ENCODE measurements at regions not wholly inside any gene's neighbourhood (a gene's known extent, or its start where the extent isn't known, plus 50 kb on each side); places are given as distances from the start of the nearest gene placed in this dataset.

DNA sequence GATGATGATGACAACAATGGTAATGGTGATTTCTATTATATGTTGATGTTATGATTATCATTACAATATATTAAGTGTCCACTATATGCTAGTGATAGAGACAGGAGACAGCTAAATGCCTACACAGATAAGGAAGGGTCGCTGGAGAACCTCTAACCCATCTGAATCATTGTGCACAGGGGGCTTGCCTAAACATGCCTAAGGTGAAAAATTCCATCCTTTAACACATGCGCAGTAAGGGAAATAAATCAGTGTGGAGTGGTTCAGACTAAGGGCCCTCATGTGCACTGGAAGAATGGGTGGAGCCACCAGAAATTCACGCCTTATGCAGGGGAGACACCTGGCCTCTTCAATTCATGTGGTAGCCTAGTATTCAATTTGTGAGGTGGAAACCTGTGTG is 120.4 kb downstream of the TPBG start:
- H3K9me3 Mint-ChIP-seq (ENCODE audit: unreplicated experiment), result peaks cover 14% of the 10 kb centered on the region
- H3K4me1 ChIP-seq (ENCODE audit: insufficient read depth, low read length), result no peaks in the 10 kb centered on the region

GRCh38 chr6:82484737-82485626 is 121.4 kb downstream of the TPBG start:
- FAIRE-seq, result no peak
- no peak overlapping the region for H3K27ac ChIP-seq (ENCODE audit: low read depth, low read length)

More for the DNA sequence above, 120.4 kb downstream of the TPBG start:
- Mint-ChIP-seq H3K36me3 (ENCODE audit: low read depth, unreplicated experiment) (no peaks in the 10 kb centered on the region), H3K27ac (ENCODE audit: unreplicated experiment) (no peak overlapping the region), H3K27me3 (ENCODE audit: low read depth, unreplicated experiment) (peaks cover 2% of the 10 kb centered on the region), H3K4me3 (ENCODE audit: unreplicated experiment) (no peak overlapping the region), H3K4me1 (ENCODE audit: low read depth, unreplicated experiment) (no peaks in the 10 kb centered on the region)
- H3K4me3 ChIP-seq (ENCODE audit: insufficient read depth, low read depth, low read length), result no peak overlapping the region
- H4K20me1 ChIP-seq (ENCODE audit: insufficient read depth, low read length), result no peaks in the 10 kb centered on the region
- no peak overlapping the region for H3K9ac ChIP-seq (ENCODE audit: low read length)
- DNase-seq (ENCODE audit: low read depth) (no peak), FAIRE-seq (no peak)
- H3K36me3 ChIP-seq (ENCODE audit: insufficient read depth, low read length), result no peaks in the 10 kb centered on the region
- no peak overlapping the region for H3K4me2 ChIP-seq (ENCODE audit: low read length)
- H3K9me3 ChIP-seq (ENCODE audit: insufficient read depth, low read depth, low read length), result peaks cover 4% of the 10 kb centered on the region
- H3K79me2 ChIP-seq (ENCODE audit: insufficient read depth, low read length), result no peaks in the 10 kb centered on the region
- TF ChIP-seq EZH2 (IDR thresholded peaks at IDR 0.05; ENCODE audit: insufficient read depth, low read length) (no peak), CTCF (IDR thresholded peaks at IDR 0.05; ENCODE audit: insufficient read depth, low read depth, low read length) (no peak)
- H2AFZ ChIP-seq (ENCODE audit: low read depth, low read length), result no peak overlapping the region
- no peaks in the 10 kb centered on the region for H3K27me3 ChIP-seq (ENCODE audit: insufficient read depth, low read length)
- no peak overlapping the region for H3K27ac ChIP-seq (ENCODE audit: low read depth, low read length)

More at GRCh38 chr6:82484737-82485626, 121.4 kb downstream of the TPBG start:
- no peak overlapping the region for H3K4me3 ChIP-seq (ENCODE audit: insufficient read depth, low read depth, low read length)
- no peaks in the 10 kb centered on the region for H3K36me3 ChIP-seq (ENCODE audit: insufficient read depth, low read length)
- no peaks in the 10 kb centered on the region for H3K79me2 ChIP-seq (ENCODE audit: insufficient read depth, low read length)
- H3K27me3 Mint-ChIP-seq (ENCODE audit: low read depth, unreplicated experiment), result no peaks in the 10 kb centered on the region
- no peaks in the 10 kb centered on the region for H4K20me1 ChIP-seq (ENCODE audit: insufficient read depth, low read length)
- no peaks in the 10 kb centered on the region for H3K27me3 ChIP-seq (ENCODE audit: insufficient read depth, low read length)
- no peak overlapping the region for H3K27ac Mint-ChIP-seq (ENCODE audit: unreplicated experiment)
- H3K36me3 Mint-ChIP-seq (ENCODE audit: low read depth, unreplicated experiment), result no peaks in the 10 kb centered on the region
- no peak for DNase-seq (ENCODE audit: low read depth)
- no peak overlapping the region for H3K9ac ChIP-seq (ENCODE audit: low read length)
- peaks cover 6% of the 10 kb centered on the region for H3K9me3 ChIP-seq (ENCODE audit: insufficient read depth, low read depth, low read length)
- H3K4me3 Mint-ChIP-seq (ENCODE audit: unreplicated experiment), result no peak overlapping the region
- no peak overlapping the region for H2AFZ ChIP-seq (ENCODE audit: low read depth, low read length)
- H3K4me2 ChIP-seq (ENCODE audit: low read length), result no peak overlapping the region
- no peaks in the 10 kb centered on the region for H3K4me1 Mint-ChIP-seq (ENCODE audit: low read depth, unreplicated experiment)
- TF ChIP-seq CTCF (IDR thresholded peaks at IDR 0.05; ENCODE audit: insufficient read depth, low read depth, low read length), result no peak
- no peak for TF ChIP-seq EZH2 (IDR thresholded peaks at IDR 0.05; ENCODE audit: insufficient read depth, low read length)
- no peaks in the 10 kb centered on the region for H3K4me1 ChIP-seq (ENCODE audit: insufficient read depth, low read length)
- H3K9me3 Mint-ChIP-seq (ENCODE audit: unreplicated experiment), result peaks cover 17% of the 10 kb centered on the region
